HG02973 (cell line): ENCODE measurements at regions not wholly inside any gene's neighbourhood (a gene's known extent, or its start where the extent isn't known, plus 50 kb on each side); places are given as distances from the start of the nearest gene placed in this dataset.
"Not testable (repeated sequence)": the region's sequence is repeated elsewhere in the genome, so short reads cannot be mapped to it uniquely, and the experiment has no call there.

Experiments
- ATAC-seq: cut with Tn5 transposase; IDR thresholded peaks from one replicate; pipeline ENCODE4 v1.9.1; 2021; ENCODE audit warnings: moderate library complexity; ENCODE audit not compliant: unreplicated experiment

- ATAC-seq, result no peak
Observed at GRCh38 chr5:17964067-17964466, 329.8 kb downstream of the TAF11L14 start.

- ATAC-seq, result no peak
Observed at GRCh38 chr5:17966640-17967402, 332.6 kb downstream of the TAF11L14 start.

- ATAC-seq, result no peak
Observed at GRCh38 chr5:17976404-17976803, 342.1 kb downstream of the TAF11L14 start.

- ATAC-seq, result no peak
Observed at GRCh38 chr5:17978954-17979353, 344.7 kb downstream of the TAF11L14 start.

GRCh38 chr5:17982626-17983025 lies 348.4 kb downstream of the TAF11L14 start:
- ATAC-seq, result not testable (repeated sequence)

- ATAC-seq, result no peak
Observed at GRCh38 chr5:17989036-17989435, 354.8 kb downstream of the TAF11L14 start.

GRCh38 chr5:17989567-17990563 lies 355.6 kb downstream of the TAF11L14 start:
- no peak for ATAC-seq

- no peak for ATAC-seq
Observed at GRCh38 chr5:17991775-17992174, 357.5 kb downstream of the TAF11L14 start.

GRCh38 chr5:17992291-17992690 lies 358.0 kb downstream of the TAF11L14 start:
- ATAC-seq, result no peak

- no peak for ATAC-seq
Observed at GRCh38 chr5:17995997-17996396, 361.7 kb downstream of the TAF11L14 start.

- ATAC-seq, result no peak
Observed at GRCh38 chr5:17999858-18000257, 365.6 kb downstream of the TAF11L14 start.

GRCh38 chr5:18000744-18001143 lies 366.5 kb downstream of the TAF11L14 start:
- no peak for ATAC-seq

- no peak for ATAC-seq
Observed at GRCh38 chr5:18003312-18003711, 369.1 kb downstream of the TAF11L14 start.

GRCh38 chr5:18003784-18004183 lies 369.5 kb downstream of the TAF11L14 start:
- no peak for ATAC-seq

- ATAC-seq, result not testable (repeated sequence)
Observed at GRCh38 chr5:18006235-18006634, 372.0 kb downstream of the TAF11L14 start.

- no peak for ATAC-seq
Observed at GRCh38 chr5:18008940-18009339, 374.7 kb downstream of the TAF11L14 start.

GRCh38 chr5:18010053-18010452 lies 375.8 kb downstream of the TAF11L14 start:
- ATAC-seq, result no peak

- no peak for ATAC-seq
Observed at GRCh38 chr5:18018472-18018871, 384.2 kb downstream of the TAF11L14 start.

- ATAC-seq, result no peak
Observed at GRCh38 chr5:18023275-18023674, 389.0 kb downstream of the TAF11L14 start.

- no peak for ATAC-seq
Observed at GRCh38 chr5:18023986-18024385, 389.7 kb downstream of the TAF11L14 start.

- ATAC-seq, result no peak
Observed at GRCh38 chr5:18024542-18024941, 390.3 kb downstream of the TAF11L14 start.
